GM12891 (cell line): ENCODE measurements at regions not wholly inside any gene's neighbourhood (a gene's known extent, or its start where the extent isn't known, plus 50 kb on each side); places are given as distances from the start of the nearest gene placed in this dataset.

ENCODE experiments used
- POLR2A ChIP-seq: IDR thresholded peaks from 2 replicates; pipeline ENCODE4 v1.6.1; 2011; ENCODE audit warnings: low read depth, low read length, control low read depth
- POLR2AphosphoS5 ChIP-seq: IDR thresholded peaks from 2 replicates; pipeline ENCODE4 v1.6.1; 2011; ENCODE audit warnings: low read depth, low read length, control low read depth
- SPI1 ChIP-seq: IDR thresholded peaks from 2 replicates; pipeline ENCODE4 v1.6.1; 2011; ENCODE audit warnings: low read depth, low read length, control low read depth
- TAF1 ChIP-seq: IDR thresholded peaks from 2 replicates; pipeline ENCODE4 v1.6.1; 2011; ENCODE audit warnings: low read depth, low read length, control low read depth

GRCh38 chr6:165849534-165850430 is 186.7 kb upstream of the PDE10A start:
- TF ChIP-seq POLR2A = no peak
- no peak for TF ChIP-seq TAF1
- TF ChIP-seq SPI1 = peak; percentile 10; the same call in 1 of the 2 replicates
- TF ChIP-seq POLR2AphosphoS5 = no peak
